HG03378 (cell line): ENCODE measurements at regions not wholly inside any gene's neighbourhood (a gene's known extent, or its start where the extent isn't known, plus 50 kb on each side); places are given as distances from the start of the nearest gene placed in this dataset.

Experiments
- ATAC-seq: cut with Tn5 transposase; IDR thresholded peaks from one replicate; pipeline ENCODE4 v1.9.1; 2021; ENCODE audit warnings: mild to moderate bottlenecking, moderate library complexity; ENCODE audit not compliant: unreplicated experiment

DNA sequence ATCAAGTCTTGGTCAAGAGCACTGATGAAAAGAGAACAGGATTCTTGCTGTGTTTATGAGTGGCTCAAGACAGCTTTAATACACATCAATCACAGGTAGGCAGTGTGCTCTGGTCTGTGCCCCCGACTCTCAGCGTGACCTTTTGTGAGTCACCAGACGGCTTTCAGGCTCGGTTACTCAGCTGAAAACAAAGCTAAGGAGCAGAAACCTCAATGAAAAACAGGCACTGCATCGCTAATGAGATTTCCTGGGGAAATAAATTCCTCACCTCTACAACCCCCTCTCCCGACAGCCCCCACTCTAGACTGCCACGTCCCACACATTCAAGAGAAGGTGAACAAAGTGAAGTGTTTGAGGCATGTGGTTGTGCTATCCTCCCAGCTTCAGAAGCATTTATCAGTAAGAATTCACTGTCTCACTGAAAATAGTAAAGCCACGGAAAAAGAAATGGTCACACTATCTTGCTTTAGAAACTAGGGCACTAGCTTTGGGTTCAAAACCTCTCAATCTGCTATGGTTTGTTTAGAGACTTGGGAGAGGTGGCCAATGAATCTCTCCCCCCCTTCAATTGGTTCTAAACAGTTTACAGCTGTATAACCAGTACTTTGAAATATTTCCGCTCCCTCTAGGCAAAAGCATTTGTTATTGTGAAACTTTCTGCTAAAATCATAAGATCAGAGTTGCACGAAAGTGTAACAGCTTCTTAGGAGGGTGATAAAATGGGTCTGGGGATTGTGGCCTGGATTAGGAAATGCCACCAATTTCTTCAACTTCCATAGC lies 199.5 kb upstream of the PMFBP1 start:
- ATAC-seq = no peak

GRCh38 chr16:72369274-72369673 lies 197.3 kb upstream of the PMFBP1 start:
- ATAC-seq = no peak

- no peak for ATAC-seq
Observed at GRCh38 chr16:72367851-72368250, 195.9 kb upstream of the PMFBP1 start.

- ATAC-seq = no peak
Observed at GRCh38 chr16:72362973-72363372, 191.0 kb upstream of the PMFBP1 start.

DNA sequence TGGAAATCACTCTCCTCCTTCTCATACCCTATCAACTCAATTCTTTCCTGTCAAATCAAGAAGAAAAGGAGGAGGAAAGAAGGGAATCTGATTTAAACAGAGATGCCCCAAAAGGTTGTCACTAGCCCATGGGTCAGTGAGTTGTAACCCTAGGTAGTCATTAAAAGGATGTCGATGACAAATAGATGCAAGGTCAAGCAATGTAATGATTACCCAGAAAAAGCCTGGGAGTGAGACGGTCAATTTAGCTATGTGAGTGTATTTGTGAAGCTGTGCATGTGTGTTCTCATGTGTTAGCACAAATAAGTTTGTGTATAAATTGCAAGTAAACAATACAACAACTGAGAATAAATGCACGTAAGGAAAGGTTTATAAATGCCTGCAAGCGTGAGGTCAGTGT lies 190.5 kb upstream of the PMFBP1 start:
- ATAC-seq = no peak

GRCh38 chr16:72357910-72358309 lies 186.0 kb upstream of the PMFBP1 start:
- no peak for ATAC-seq

- ATAC-seq = no peak
Observed at GRCh38 chr16:72355561-72355960, 183.6 kb upstream of the PMFBP1 start.

DNA sequence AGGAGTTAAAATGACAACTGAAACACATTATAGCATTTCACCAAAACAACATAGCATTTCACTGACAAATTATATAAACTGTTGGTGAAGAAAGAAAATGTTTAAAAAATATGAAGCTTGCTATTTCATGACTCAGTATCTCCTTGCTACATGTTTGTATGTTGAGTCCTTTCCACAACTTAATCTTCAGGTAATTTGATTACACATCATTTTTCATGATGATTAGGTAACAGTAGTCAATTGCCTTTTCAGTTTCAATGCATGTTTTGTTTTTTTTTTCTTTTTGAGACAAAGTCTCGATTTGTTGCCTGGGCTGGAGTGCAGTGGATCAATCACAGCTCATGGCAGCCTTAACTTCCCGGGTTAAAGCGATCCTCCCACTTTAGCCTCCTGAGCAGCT lies 177.8 kb upstream of the PMFBP1 start:
- ATAC-seq = no peak

- ATAC-seq = no peak
Observed at GRCh38 chr16:72332926-72333325, 161.0 kb upstream of the PMFBP1 start.

- ATAC-seq = no peak
Observed at GRCh38 chr16:72324578-72324977, 152.6 kb upstream of the PMFBP1 start.

GRCh38 chr16:72317446-72317845 lies 145.5 kb upstream of the PMFBP1 start:
- no peak for ATAC-seq

DNA sequence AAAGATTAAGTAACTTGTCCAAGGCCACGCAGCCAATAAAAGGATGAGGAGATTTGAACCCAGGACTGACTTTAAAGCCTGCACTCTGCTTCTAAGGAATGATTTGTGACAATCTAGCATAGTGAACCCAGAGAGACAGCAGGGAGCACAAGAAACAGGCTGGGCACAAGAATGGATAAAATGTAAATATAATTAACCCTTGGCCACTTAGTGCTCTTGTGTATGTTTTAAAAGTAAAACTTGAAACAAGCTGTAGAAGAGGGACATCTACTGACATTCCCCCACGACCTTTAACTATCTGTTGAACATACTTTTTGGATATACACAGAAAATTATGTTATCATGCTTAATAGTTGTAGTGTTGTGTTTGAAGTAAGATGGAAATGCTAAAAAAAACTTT lies 141.9 kb upstream of the PMFBP1 start:
- ATAC-seq = no peak

GRCh38 chr16:72312828-72313227 lies 140.9 kb upstream of the PMFBP1 start:
- ATAC-seq = no peak

GRCh38 chr16:72311426-72311825 lies 139.5 kb upstream of the PMFBP1 start:
- ATAC-seq = no peak

DNA sequence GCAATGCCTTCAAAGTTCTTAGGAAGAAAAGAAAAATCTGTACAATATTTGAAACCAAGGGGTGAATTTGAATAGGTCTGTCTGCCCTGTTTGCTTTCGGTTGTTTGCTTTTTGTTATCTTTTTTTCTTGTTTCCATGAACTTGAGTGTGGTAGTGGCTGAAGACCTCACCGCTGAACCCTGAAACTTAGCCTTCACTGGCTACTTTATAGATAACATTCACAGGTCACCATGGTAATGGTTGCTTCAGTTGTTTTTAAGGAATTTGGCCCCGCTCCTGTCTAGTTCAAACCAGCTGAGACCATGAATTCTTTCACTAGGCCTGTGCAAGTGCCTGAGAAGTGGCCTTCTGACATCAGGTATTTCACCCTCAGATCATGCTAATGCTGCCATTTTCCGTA lies 137.0 kb upstream of the PMFBP1 start:
- ATAC-seq = no peak

DNA sequence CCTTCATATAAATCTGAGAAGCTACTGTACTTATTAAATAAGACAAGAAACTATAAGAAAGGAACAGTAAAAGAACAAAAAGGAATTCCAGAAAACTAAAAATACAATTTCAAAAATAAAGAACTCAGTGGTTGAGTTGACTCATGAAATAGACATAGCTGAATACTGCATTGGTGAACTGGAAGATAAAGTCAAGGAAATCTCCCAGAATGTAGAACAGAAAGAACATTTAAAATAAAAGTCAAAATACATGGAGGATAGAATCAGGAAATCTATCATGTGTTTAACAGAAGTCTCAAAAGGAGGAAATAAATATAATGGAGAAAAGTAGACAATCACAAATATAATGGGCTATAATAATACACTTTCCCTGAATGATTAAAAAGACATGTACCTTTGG lies 136.4 kb upstream of the PMFBP1 start:
- ATAC-seq = no peak

DNA sequence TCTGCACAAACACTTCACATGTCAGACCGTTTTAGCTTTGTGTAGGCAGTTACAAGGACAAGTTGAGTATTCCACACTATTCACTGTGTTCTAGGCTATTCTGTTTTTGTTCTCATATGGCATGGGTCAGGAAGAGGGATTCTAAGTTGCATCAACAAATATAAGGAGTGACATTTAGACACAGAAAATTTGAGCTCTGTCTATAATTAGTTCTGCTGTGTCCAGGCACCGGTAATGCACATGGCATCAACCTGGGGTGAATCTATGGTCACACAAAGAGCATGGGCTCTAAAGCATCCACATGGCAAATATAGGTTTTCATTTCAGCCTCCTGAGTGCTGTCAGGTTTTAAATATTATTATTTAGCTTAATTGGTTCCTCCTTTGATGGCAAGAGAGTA lies 130.4 kb upstream of the PMFBP1 start:
- no peak for ATAC-seq

DNA sequence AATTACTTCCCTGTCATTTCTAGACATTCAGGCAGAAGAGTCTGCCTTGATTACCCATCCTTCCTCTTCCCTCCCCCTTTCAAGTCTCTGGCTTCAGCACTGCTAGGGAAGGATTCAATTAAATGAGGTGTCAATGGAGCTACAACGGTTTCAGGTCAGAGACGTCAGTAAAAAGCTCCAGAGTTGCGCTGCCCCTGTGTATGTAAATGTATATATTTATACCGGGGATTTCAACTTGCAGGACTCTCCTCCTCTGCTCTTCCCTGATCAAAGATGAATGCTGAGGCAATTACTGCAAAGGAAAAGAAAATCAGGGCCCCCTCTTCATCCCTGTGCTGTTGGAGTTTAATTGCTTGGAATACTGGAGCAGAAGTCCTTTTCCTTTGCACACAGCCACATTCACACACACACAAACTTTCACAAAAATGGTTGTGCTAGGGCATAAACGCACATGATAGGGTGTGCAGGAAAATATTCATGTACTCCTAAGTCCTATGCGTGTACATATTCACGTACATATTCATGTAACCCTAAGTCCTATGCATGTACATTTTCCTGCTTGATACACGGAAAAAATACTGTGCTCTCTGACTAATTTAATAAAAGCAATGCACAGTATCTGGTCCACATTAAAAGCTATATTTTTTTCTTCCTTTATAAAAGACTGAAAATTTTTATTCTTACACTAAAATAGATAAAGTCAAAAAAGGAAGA lies 129.7 kb upstream of the PMFBP1 start:
- no peak for ATAC-seq

GRCh38 chr16:72300892-72301291 lies 128.9 kb upstream of the PMFBP1 start:
- ATAC-seq = no peak

DNA sequence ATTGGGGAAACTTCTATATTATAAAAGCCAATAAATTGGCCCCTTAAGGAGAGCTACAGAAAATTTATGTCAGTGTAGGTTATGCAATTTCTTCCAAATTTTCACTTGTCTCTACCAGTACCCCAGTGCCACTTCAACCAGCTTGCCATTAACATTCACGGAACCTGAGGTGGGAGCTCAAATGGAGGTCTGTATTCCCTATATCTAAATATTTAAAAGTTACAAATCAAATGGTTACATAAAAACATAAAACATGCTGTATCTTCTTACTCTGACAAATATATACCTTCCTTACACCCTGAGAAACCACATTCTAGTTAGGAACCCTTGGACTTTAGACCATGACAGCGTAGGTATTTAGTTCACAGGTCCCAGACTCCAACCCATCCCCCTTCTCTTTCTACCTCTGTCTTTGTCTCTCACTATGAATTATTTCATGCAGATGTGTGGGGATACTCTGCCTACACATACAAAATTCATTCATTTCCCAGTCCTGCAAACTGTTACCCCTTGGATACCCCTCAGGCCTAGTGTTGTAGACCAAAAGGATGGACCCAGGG lies 127.8 kb upstream of the PMFBP1 start:
- ATAC-seq = no peak

- no peak for ATAC-seq
Observed at GRCh38 chr16:72298961-72299360, 127.0 kb upstream of the PMFBP1 start.

DNA sequence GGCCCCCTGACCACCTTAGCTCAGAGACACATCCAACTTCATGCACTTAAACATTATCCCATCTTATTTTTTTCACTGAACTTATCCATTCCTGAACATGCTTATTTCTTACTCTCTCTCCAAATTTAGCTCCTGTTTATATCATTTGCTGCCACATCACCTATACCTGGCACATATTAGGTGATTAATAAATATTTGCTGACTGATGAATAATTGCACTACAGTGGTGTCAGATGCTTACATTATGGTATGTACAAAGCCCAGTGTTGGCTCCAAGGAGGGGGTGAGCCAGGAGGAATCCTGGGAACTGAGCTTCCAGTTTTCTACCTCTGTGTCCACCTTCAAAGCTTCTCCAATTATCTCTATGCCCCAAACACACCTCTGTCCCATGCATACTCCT lies 124.0 kb upstream of the PMFBP1 start:
- no peak for ATAC-seq
